Peyer's patch (tissue), 4 donors: ENCODE measurements at regions not wholly inside any gene's neighbourhood (a gene's known extent, or its start where the extent isn't known, plus 50 kb on each side); places are given as distances from the start of the nearest gene placed in this dataset.

Experiments
- DNase-seq, 3 donors: peaks; one replicate each; pipeline ENCODE4 v3.0.0-alpha.2; 2017 to 2019
- H3K27ac ChIP-seq, 4 donors: fragments of 200-600 bp; sonication (generic); one replicate each; pipeline ENCODE4 v1.5.1; 2016 to 2019
- H3K27me3 ChIP-seq, 2 donors: fragments of 200-600 bp; sonication (generic); one replicate each; pipeline ENCODE4 v1.5.1; 2019
- H3K36me3 ChIP-seq, 3 donors: fragments of 200-600 bp; sonication (generic); one replicate each; pipeline ENCODE4 v1.5.1; 2016 to 2019
- H3K4me1 ChIP-seq, 4 donors: fragments of 200-600 bp; sonication (generic); one replicate each; pipeline ENCODE4 v1.5.1; 2016 to 2019
- H3K4me3 ChIP-seq, 4 donors: fragments of 200-600 bp; sonication (generic); 1 replicate in 3 of 4; 2 replicates in 1 of 4; pipeline ENCODE4 v1.5.1; 2016 to 2019; ENCODE audit warnings: mild to moderate bottlenecking in 1 of 4
- H3K9me3 ChIP-seq, 4 donors: fragments of 200-600 bp; sonication (generic); one replicate each; pipeline ENCODE4 v1.5.1; 2016 to 2019; ENCODE audit warnings: mild to moderate bottlenecking in 1 of 4
- POLR2A ChIP-seq, 2 donors: fragments of 450-650 bp; IDR thresholded peaks; one replicate each; pipeline ENCODE4 v1.5.1; 2017; ENCODE audit warnings: antibody characterized with exemption in 2 of 2, mild to moderate bottlenecking in 2 of 2, moderate library complexity in 2 of 2
- TF ChIP-seq, protein P1 (sequence below), 6 experiments: fragments of 450-650 bp in 4 of 6; fragments of 200-600 bp in 2 of 6; sonication (generic) in 1 of 6; IDR thresholded peaks; one replicate each; pipeline ENCODE4 v1.5.1; 2017 to 2019; ENCODE audit warnings: antibody characterized with exemption in 6 of 6, mild to moderate bottlenecking in 3 of 6, moderate library complexity in 1 of 6

DNA sequence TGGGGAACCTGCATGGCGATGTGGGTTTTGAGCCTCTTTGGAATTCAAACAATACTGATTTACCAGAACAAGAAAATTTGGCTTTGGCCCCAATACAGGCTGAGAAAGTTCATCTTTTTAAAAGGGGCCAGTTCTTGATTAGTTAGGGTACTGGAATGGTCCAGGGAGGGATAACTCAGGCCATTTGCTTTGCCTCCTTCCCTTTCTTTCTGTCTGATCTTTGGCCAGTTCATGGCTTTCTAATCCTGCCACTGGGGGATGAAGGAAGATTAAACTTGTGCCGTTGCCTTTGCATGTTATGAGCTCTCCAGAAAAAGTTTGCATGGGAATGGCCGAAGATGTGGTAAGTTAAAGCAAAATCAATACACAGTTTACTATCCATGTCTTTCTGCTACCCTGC is 78.4 kb downstream of the ADAMTS15 start:
- Histone ChIP-seq H3K27ac (no peak overlapping the region), H3K4me1 (peaks cover 0 to 6% (median 0%) of the 10 kb centered on the region in 4 donors), H3K27me3 (no peaks in the 10 kb centered on the region), H3K36me3 (no peaks in the 10 kb centered on the region), H3K9me3 (no peaks in the 10 kb centered on the region), H3K4me3 (no peak overlapping the region)
- no peak for DNase-seq
- TF ChIP-seq POLR2A (IDR thresholded peaks at IDR 0.05): no peak
- TF ChIP-seq, protein P1, sequence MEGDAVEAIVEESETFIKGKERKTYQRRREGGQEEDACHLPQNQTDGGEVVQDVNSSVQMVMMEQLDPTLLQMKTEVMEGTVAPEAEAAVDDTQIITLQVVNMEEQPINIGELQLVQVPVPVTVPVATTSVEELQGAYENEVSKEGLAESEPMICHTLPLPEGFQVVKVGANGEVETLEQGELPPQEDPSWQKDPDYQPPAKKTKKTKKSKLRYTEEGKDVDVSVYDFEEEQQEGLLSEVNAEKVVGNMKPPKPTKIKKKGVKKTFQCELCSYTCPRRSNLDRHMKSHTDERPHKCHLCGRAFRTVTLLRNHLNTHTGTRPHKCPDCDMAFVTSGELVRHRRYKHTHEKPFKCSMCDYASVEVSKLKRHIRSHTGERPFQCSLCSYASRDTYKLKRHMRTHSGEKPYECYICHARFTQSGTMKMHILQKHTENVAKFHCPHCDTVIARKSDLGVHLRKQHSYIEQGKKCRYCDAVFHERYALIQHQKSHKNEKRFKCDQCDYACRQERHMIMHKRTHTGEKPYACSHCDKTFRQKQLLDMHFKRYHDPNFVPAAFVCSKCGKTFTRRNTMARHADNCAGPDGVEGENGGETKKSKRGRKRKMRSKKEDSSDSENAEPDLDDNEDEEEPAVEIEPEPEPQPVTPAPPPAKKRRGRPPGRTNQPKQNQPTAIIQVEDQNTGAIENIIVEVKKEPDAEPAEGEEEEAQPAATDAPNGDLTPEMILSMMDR (IDR thresholded peaks at IDR 0.05): no peak

DNA sequence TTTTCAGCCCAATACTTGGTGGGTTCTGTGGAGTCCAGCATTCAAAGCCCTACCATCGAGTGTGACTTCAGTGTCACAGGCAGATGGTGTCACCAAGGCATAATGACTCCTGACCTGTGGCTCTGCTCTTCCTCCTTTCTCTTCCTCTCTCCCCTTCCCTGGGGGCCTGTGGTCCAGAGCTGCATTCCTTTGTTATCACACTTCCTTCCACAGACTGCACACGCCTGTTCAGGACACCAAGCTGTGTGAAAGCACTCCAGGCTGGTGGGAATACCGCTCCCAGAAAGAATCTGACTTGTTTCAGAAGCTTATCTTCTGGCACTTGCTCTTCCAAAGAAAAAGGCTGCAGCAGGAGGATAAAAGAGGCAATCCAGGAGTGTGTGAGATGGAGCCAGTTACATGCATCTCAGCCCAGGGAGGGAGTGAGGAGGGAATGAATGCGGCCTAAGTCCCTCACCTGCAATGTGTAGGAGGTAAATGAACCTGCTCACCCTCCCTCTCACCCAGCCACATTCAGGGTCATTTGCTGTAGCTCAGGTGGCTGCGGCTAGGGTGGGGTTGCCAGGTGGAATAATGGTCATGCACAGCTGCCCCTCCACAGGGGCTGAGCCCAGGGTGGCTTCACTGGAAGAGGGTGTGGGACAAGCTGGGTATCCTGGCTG is 79.3 kb downstream of the ADAMTS15 start:
- DNase-seq: no peak
- Histone ChIP-seq H3K27ac (no peak overlapping the region), H3K4me1 (no peaks in the 10 kb centered on the region), H3K4me3 (no peak overlapping the region), H3K9me3 (no peaks in the 10 kb centered on the region), H3K27me3 (no peaks in the 10 kb centered on the region), H3K36me3 (no peaks in the 10 kb centered on the region)
- TF ChIP-seq, protein P1 (IDR thresholded peaks at IDR 0.05): no peak
- no peak for TF ChIP-seq POLR2A (IDR thresholded peaks at IDR 0.05)

DNA sequence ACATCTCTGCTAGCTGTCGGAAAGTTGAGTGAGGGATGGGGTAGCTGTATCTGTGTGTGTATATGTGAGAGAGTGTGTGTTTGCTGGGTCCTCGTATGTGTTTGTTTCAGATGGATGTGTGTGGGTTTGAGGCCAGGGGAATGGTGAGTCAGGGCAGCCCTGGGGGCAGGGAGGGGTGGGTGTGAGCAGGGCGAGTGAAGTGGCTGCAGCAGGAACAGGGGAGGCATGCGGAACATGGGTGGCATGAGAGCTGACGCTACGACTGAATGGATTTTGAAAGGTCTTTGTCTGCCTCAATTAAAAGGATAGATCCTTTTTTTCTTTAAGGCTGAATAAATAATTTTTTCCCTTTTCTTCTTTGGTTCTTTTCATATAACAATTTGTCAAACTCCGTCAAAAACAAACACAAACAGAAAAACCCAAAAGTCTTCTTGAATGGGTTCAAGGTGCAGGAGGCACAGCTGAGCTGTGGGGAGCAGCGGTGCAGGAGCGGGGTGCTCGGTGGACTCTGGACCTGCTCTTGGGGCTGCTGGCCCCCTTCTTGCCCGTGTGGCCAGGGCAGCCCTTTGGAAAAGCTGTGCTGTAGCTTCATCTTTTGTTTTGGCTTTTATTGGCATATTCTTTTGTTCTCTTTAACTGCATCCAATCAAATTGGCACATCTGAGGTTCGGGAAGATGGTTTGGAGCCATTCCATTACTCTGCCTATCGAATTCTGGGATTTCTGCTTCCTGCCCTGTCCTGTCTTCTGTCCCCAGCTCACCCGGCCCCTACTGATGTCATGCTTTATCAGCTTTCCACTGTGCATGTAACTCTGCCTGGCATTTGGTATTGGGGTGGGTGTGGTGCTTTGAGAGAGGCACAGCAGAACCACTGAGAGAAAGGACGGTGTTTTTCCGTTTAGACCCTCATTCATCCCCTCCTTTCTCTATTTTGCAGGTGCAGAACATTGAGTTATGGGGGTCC is 80.1 kb downstream of the ADAMTS15 start:
- Histone ChIP-seq H3K27me3 (no peaks in the 10 kb centered on the region), H3K36me3 (no peaks in the 10 kb centered on the region), H3K9me3 (no peaks in the 10 kb centered on the region), H3K4me1 (no peaks in the 10 kb centered on the region), H3K27ac (no peak overlapping the region), H3K4me3 (no peak overlapping the region)
- TF ChIP-seq, protein P1 (IDR thresholded peaks at IDR 0.05): no peak
- TF ChIP-seq POLR2A (IDR thresholded peaks at IDR 0.05): no peak
- DNase-seq: no peak

DNA sequence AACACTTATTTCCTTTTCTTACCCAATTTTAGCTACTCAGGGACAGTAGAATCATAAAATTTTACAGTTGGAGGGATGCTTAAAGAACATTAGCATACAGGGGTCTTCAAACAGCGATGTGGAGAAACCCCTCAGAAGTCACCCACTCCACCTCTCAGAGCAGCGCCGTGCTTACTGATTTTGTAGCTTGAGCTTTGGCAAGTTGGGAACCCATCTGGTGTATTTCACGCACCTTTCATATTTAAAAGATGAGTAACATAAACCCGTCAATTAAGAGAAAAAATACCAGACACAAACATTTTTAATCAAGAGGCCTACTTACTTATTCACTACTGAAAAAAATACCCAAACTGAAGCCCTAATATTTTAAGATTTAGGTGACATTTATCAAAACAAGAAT is 80.9 kb downstream of the ADAMTS15 start:
- H3K36me3 ChIP-seq: no peaks in the 10 kb centered on the region
- H3K27ac ChIP-seq: no peak overlapping the region
- H3K4me3 ChIP-seq: no peak overlapping the region
- no peaks in the 10 kb centered on the region for H3K27me3 ChIP-seq
- no peaks in the 10 kb centered on the region for H3K4me1 ChIP-seq
- no peak for TF ChIP-seq POLR2A (IDR thresholded peaks at IDR 0.05)
- TF ChIP-seq, protein P1 (IDR thresholded peaks at IDR 0.05): no peak
- no peaks in the 10 kb centered on the region for H3K9me3 ChIP-seq
- no peak for DNase-seq

DNA sequence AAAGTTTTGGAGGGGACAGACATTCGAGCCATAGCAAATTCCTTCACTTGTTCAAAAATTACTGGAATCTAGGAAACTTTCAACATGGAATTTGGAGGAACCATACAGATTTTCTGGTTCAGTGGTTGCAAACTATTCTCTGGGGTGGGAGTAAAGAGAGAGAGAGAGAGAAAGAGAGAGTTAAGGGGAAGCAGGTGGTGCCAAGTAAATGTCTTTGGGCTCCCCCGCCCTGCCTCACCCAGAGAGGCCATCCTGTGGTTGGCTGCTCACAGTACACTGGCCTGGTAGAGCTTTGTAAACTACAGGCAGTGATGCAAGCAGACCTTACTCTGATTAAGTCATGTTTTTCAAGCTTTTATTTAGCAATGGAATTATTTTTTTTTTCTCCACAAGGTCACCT is 82.6 kb downstream of the ADAMTS15 start:
- TF ChIP-seq, protein P1 (IDR thresholded peaks at IDR 0.05): no peak
- TF ChIP-seq POLR2A (IDR thresholded peaks at IDR 0.05): no peak
- H3K36me3 ChIP-seq: no peaks in the 10 kb centered on the region
- no peak for DNase-seq
- H3K4me3 ChIP-seq: no peak overlapping the region
- H3K27me3 ChIP-seq: no peaks in the 10 kb centered on the region
- no peaks in the 10 kb centered on the region for H3K4me1 ChIP-seq
- no peaks in the 10 kb centered on the region for H3K9me3 ChIP-seq
- H3K27ac ChIP-seq: no peak overlapping the region
